NT2/D1 (cell line): ENCODE measurements at regions not wholly inside any gene's neighbourhood (a gene's known extent, or its start where the extent isn't known, plus 50 kb on each side); places are given as distances from the start of the nearest gene placed in this dataset.

ENCODE experiments used
- DNase-seq: peaks from one replicate; pipeline ENCODE4 v3.0.0-alpha.2; 2011; ENCODE audit warnings: low read depth, low spot score
- H3K27me3 ChIP-seq: 2 replicates; pipeline ENCODE4 v1.6.0; 2011; ENCODE audit warnings: mild to moderate bottlenecking; ENCODE audit not compliant: insufficient read length, insufficient read depth
- H3K36me3 ChIP-seq: 2 replicates; pipeline ENCODE4 v1.6.1; 2011; ENCODE audit warnings: mild to moderate bottlenecking, low read length, mixed read lengths; ENCODE audit not compliant: insufficient read depth, insufficient read length
- H3K4me1 ChIP-seq: 2 replicates; pipeline ENCODE4 v1.5.1; 2011; ENCODE audit not compliant: insufficient read depth, insufficient read length
- H3K4me3 ChIP-seq: 2 replicates; pipeline ENCODE4 v1.5.1; 2011; ENCODE audit warnings: low read depth; ENCODE audit not compliant: insufficient read length
- H3K9ac ChIP-seq: 2 replicates; pipeline ENCODE4 v1.6.0; 2011; ENCODE audit warnings: low read depth; ENCODE audit not compliant: insufficient read length
- H3K9me3 ChIP-seq: 2 replicates; pipeline ENCODE4 v1.5.1; 2011; ENCODE audit warnings: mild to moderate bottlenecking, low read length; ENCODE audit not compliant: insufficient read depth
- SUZ12 ChIP-seq: IDR thresholded peaks from 2 replicates; pipeline ENCODE4 v1.6.1; 2011; ENCODE audit not compliant: insufficient read length, insufficient read depth; ENCODE audit errors: extremely low read depth
- YY1 ChIP-seq: IDR thresholded peaks from 2 replicates; pipeline ENCODE4 v1.6.1; 2011; ENCODE audit not compliant: insufficient read length, insufficient read depth
- ZNF274 ChIP-seq: IDR thresholded peaks from 2 replicates; pipeline ENCODE4 v1.6.1; 2011; ENCODE audit warnings: mild to moderate bottlenecking, low read depth, low read length

GRCh38 chr2:193331676-193332075 lies 1136.9 kb upstream of the TMEFF2 start:
- DNase-seq, result no peak

GRCh38 chr2:193326296-193326695 lies 1131.6 kb upstream of the TMEFF2 start:
- Histone ChIP-seq H3K4me3 (no peak overlapping the region), H3K9me3 (no peaks in the 10 kb centered on the region), H3K36me3 (no peaks in the 10 kb centered on the region), H3K4me1 (no peaks in the 10 kb centered on the region), H3K9ac (no peak overlapping the region), H3K27me3 (no peaks in the 10 kb centered on the region)
- TF ChIP-seq YY1 (no peak), ZNF274 (no peak), SUZ12 (no peak)
- no peak for DNase-seq

More at GRCh38 chr2:193331676-193332075, 1136.9 kb upstream of the TMEFF2 start:
- Histone ChIP-seq H3K4me3 (no peak overlapping the region), H3K4me1 (no peaks in the 10 kb centered on the region), H3K9ac (no peak overlapping the region), H3K9me3 (no peaks in the 10 kb centered on the region), H3K36me3 (no peaks in the 10 kb centered on the region), H3K27me3 (no peaks in the 10 kb centered on the region)
- TF ChIP-seq ZNF274 (no peak), YY1 (no peak), SUZ12 (no peak)

GRCh38 chr2:193315428-193316091 lies 1120.8 kb upstream of the TMEFF2 start:
- DNase-seq, result no peak
- TF ChIP-seq ZNF274, result no peak
- TF ChIP-seq YY1, result no peak
- no peak for TF ChIP-seq SUZ12

GRCh38 chr2:193303464-193303863 lies 1108.7 kb upstream of the TMEFF2 start:
- Histone ChIP-seq H3K4me1 (no peaks in the 10 kb centered on the region), H3K27me3 (no peaks in the 10 kb centered on the region), H3K9me3 (no peaks in the 10 kb centered on the region), H3K4me3 (no peak overlapping the region), H3K36me3 (no peaks in the 10 kb centered on the region), H3K9ac (no peak overlapping the region)
- TF ChIP-seq SUZ12, result no peak
- no peak for TF ChIP-seq YY1
- TF ChIP-seq ZNF274, result no peak
- DNase-seq, result no peak

More at GRCh38 chr2:193315428-193316091, 1120.8 kb upstream of the TMEFF2 start:
- no peaks in the 10 kb centered on the region for H3K27me3 ChIP-seq
- H3K36me3 ChIP-seq, result no peaks in the 10 kb centered on the region
- no peak overlapping the region for H3K9ac ChIP-seq
- no peaks in the 10 kb centered on the region for H3K4me1 ChIP-seq
- H3K9me3 ChIP-seq, result no peaks in the 10 kb centered on the region
- no peak overlapping the region for H3K4me3 ChIP-seq

GRCh38 chr2:193294371-193294770 lies 1099.6 kb upstream of the TMEFF2 start:
- TF ChIP-seq YY1 (no peak), SUZ12 (no peak), ZNF274 (no peak)
- no peak for DNase-seq

GRCh38 chr2:193279361-193279760 lies 1084.6 kb upstream of the TMEFF2 start:
- no peak for DNase-seq
- Histone ChIP-seq H3K4me1 (no peaks in the 10 kb centered on the region), H3K36me3 (no peaks in the 10 kb centered on the region), H3K9ac (no peak overlapping the region), H3K27me3 (no peaks in the 10 kb centered on the region), H3K4me3 (no peak overlapping the region), H3K9me3 (no peaks in the 10 kb centered on the region)
- no peak for TF ChIP-seq YY1

More at GRCh38 chr2:193294371-193294770, 1099.6 kb upstream of the TMEFF2 start:
- Histone ChIP-seq H3K27me3 (no peaks in the 10 kb centered on the region), H3K9me3 (no peaks in the 10 kb centered on the region; the same call in 1 of the 2 replicates), H3K9ac (no peak overlapping the region), H3K4me1 (peaks cover 3% of the 10 kb centered on the region), H3K4me3 (no peak overlapping the region), H3K36me3 (no peaks in the 10 kb centered on the region)

- H3K9me3 ChIP-seq, result no peaks in the 10 kb centered on the region
- H3K4me3 ChIP-seq, result no peak overlapping the region
- H3K4me1 ChIP-seq, result no peaks in the 10 kb centered on the region
- H3K9ac ChIP-seq, result no peak overlapping the region
- TF ChIP-seq SUZ12 (no peak), ZNF274 (no peak), YY1 (no peak)
- no peaks in the 10 kb centered on the region for H3K36me3 ChIP-seq
- no peak for DNase-seq
- no peaks in the 10 kb centered on the region for H3K27me3 ChIP-seq
These were observed 1082.3 kb upstream of the TMEFF2 start for GRCh38 chr2:193276988-193277387.

GRCh38 chr2:193276560-193276959 lies 1081.8 kb upstream of the TMEFF2 start:
- Histone ChIP-seq H3K36me3 (no peaks in the 10 kb centered on the region), H3K9ac (no peak overlapping the region), H3K4me3 (no peak overlapping the region), H3K9me3 (no peaks in the 10 kb centered on the region), H3K27me3 (no peaks in the 10 kb centered on the region), H3K4me1 (no peaks in the 10 kb centered on the region)
- TF ChIP-seq ZNF274, result no peak
- no peak for TF ChIP-seq SUZ12
- TF ChIP-seq YY1, result no peak
- DNase-seq, result no peak
